ENCODE measurements at regions not wholly inside any gene's neighbourhood (a gene's known extent, or its start where the extent isn't known, plus 50 kb on each side); places are given as distances from the start of the nearest gene placed in this dataset.

DNA sequence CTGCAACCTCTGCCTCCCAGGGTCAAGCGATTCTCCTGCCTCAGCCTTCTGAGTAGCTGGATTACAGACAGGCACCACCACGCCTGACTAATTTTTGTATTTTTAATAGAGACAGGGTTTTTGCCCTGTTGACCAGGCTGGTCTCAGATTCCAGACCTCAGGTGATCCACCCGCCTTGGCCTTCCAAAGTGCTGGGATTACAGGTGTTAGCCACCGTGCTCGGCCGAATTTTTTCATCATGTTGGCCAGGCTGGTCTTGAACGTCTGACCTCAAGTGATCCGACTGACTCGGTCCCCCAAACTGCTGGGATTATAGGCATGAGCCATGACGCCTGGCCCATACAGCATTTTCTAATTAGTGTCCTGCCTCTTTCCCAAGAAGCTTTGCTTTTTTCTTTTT lies 52.7 kb upstream of the ADORA2B start:
- DNase-seq: no peak
- Histone ChIP-seq H3K27ac (no peak overlapping the region), H3K4me1 (ENCODE audit: insufficient read depth) (no peaks in the 10 kb centered on the region), H3K27me3 (no peaks in the 10 kb centered on the region), H3K4me3 (no peak overlapping the region), H3K9me3 (no peaks in the 10 kb centered on the region), H3K36me3 (no peaks in the 10 kb centered on the region)
- TF ChIP-seq POLR2A (IDR thresholded peaks at IDR 0.05) (no peak), EP300 (IDR thresholded peaks at IDR 0.05) (no peak)
- TF ChIP-seq, protein P1, sequence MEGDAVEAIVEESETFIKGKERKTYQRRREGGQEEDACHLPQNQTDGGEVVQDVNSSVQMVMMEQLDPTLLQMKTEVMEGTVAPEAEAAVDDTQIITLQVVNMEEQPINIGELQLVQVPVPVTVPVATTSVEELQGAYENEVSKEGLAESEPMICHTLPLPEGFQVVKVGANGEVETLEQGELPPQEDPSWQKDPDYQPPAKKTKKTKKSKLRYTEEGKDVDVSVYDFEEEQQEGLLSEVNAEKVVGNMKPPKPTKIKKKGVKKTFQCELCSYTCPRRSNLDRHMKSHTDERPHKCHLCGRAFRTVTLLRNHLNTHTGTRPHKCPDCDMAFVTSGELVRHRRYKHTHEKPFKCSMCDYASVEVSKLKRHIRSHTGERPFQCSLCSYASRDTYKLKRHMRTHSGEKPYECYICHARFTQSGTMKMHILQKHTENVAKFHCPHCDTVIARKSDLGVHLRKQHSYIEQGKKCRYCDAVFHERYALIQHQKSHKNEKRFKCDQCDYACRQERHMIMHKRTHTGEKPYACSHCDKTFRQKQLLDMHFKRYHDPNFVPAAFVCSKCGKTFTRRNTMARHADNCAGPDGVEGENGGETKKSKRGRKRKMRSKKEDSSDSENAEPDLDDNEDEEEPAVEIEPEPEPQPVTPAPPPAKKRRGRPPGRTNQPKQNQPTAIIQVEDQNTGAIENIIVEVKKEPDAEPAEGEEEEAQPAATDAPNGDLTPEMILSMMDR (IDR thresholded peaks at IDR 0.05): no peak
- WGBS, 3 donors: 86 to 90% (median 88%) methylated on average over 10 of the region's 10 CpGs
- intact Hi-C loops (cut with DNase I): no loop called here

DNA sequence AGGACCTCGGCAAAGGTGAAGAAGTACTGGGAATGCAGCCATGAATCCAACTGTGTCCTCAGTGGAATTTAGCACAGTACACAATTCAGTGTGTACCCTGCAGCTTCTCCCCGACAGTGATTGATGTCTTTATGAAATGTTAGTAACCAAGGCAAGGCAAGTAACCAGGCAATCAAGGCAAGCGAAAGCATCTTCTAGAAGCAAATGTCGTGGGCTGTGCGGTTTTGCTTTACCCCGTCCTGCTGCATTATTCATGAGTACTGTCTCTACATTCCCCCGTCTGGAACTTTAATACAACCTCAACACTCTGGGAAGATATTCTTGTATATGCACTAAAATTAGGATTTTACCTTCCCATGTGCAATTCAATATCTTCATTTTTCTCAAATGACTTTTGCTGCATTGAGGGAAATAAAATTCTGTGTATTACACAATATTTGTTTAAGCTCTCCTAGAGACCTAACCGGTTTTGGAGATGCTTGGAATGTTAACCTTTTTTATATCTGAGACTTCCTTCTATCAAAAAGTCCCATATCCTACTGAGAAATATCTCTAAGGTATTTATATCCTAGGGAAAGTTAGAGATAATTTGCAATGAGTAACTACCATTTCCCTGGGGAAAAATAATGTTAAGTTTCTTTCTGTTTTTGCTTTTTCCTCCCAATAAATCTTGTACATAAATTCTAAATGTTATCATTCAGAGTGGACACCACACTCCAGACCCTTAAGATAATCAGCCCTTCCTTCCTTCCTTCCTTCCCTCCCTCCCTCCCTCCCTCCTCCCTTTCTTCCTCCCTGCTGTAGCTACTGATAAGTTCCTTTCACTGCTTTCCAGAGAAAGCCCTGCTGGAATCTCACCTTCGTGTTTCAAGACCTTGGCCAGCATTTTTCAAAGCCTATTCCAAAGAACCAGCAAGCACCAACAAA lies 51.9 kb upstream of the ADORA2B start:
- Histone ChIP-seq H3K9me3 (no peaks in the 10 kb centered on the region), H3K4me3 (no peak overlapping the region), H3K27ac (no peak overlapping the region), H3K36me3 (no peaks in the 10 kb centered on the region), H3K4me1 (ENCODE audit: insufficient read depth) (no peaks in the 10 kb centered on the region), H3K27me3 (no peaks in the 10 kb centered on the region)
- TF ChIP-seq EP300 (IDR thresholded peaks at IDR 0.05) (no peak), POLR2A (IDR thresholded peaks at IDR 0.05) (no peak)
- TF ChIP-seq, protein P1 (IDR thresholded peaks at IDR 0.05): no peak
- WGBS, 3 donors: 27 to 35% (median 32%) methylated on average over 9 of the region's 9 CpGs
- DNase-seq: no peak
- intact Hi-C loops (cut with DNase I): no loop called here

DNA sequence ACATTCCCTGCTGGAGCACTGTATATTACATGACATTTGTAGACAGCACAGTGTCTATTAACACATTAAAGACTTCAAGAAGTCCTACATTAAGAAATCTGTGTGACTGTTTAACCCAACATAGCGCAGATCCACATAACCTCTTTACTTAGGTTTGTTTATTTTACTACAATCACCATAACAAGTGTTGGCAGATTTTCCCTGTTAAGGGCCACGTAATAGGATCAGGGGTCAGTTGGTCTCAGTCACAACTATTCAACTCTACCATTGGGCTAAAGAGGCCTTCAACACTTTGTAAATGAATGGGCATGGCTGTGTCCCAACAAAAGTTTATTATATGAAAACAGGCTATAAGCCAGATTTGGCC lies 51.3 kb upstream of the ADORA2B start:
- H3K9me3 ChIP-seq: no peaks in the 10 kb centered on the region
- no peak for DNase-seq
- no peak overlapping the region for H3K4me3 ChIP-seq
- H3K4me1 ChIP-seq (ENCODE audit: insufficient read depth): no peaks in the 10 kb centered on the region
- intact Hi-C loops (cut with DNase I): no loop called here
- no peaks in the 10 kb centered on the region for H3K36me3 ChIP-seq
- 33 to 44% (median 39%) methylated on average over 2 of the region's 2 CpGs for WGBS, 3 donors
- H3K27ac ChIP-seq: no peak overlapping the region
- TF ChIP-seq EP300 (IDR thresholded peaks at IDR 0.05): no peak
- no peak for TF ChIP-seq POLR2A (IDR thresholded peaks at IDR 0.05)
- TF ChIP-seq, protein P1 (IDR thresholded peaks at IDR 0.05): no peak
- H3K27me3 ChIP-seq: no peaks in the 10 kb centered on the region

DNA sequence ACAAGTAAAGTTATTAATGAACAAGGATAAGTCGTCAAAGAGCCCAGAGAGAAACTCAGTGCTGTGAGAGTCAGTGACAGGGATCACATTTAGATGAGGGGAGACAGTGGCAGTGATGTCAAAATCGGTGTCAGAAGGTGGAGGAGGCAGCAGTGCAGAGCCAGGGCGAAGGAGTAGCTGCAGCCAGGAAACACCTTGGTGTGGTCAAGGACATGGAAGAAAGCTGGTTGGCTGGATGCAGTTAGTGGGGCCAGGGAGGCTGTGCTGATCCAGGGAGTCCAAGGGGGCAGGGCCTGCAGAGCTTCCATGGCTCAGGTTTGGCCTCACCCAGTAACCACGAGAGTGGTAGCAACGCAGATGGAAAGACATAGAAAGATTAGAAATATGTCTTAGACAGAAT lies 50.7 kb upstream of the ADORA2B start:
- H3K4me1 ChIP-seq (ENCODE audit: insufficient read depth): no peaks in the 10 kb centered on the region
- H3K27ac ChIP-seq: no peak overlapping the region
- H3K36me3 ChIP-seq: no peaks in the 10 kb centered on the region
- H3K27me3 ChIP-seq: no peaks in the 10 kb centered on the region
- 76 to 78% (median 77%) methylated on average over 5 of the region's 5 CpGs for WGBS, 3 donors
- H3K4me3 ChIP-seq: no peak overlapping the region
- no peak for DNase-seq
- H3K9me3 ChIP-seq: no peaks in the 10 kb centered on the region
- intact Hi-C loops (cut with DNase I): no loop called here
- no peak for TF ChIP-seq EP300 (IDR thresholded peaks at IDR 0.05)
- TF ChIP-seq, protein P1 (IDR thresholded peaks at IDR 0.05): no peak
- TF ChIP-seq POLR2A (IDR thresholded peaks at IDR 0.05): no peak

Measured in ovary (tissue), 7 donors.